Fibroblast of skin of abdomen (primary cell): ENCODE measurements at regions not wholly inside any gene's neighbourhood (a gene's known extent, or its start where the extent isn't known, plus 50 kb on each side); places are given as distances from the start of the nearest gene placed in this dataset.

Experiments used
- DNase-seq: peaks from one replicate; pipeline ENCODE4 v3.0.0-alpha.2; 2013

- DNase-seq, result no peak
Measured at GRCh38 chr18:38587571-38587970, 1022.0 kb upstream of the CELF4 start.

- no peak for DNase-seq
Measured at GRCh38 chr18:38586327-38586726, 1020.7 kb upstream of the CELF4 start.

- DNase-seq, result no peak
Measured at GRCh38 chr18:38579764-38580163, 1014.2 kb upstream of the CELF4 start.

GRCh38 chr18:38576916-38577315, 1011.3 kb upstream of the CELF4 start:
- DNase-seq, result no peak

DNA sequence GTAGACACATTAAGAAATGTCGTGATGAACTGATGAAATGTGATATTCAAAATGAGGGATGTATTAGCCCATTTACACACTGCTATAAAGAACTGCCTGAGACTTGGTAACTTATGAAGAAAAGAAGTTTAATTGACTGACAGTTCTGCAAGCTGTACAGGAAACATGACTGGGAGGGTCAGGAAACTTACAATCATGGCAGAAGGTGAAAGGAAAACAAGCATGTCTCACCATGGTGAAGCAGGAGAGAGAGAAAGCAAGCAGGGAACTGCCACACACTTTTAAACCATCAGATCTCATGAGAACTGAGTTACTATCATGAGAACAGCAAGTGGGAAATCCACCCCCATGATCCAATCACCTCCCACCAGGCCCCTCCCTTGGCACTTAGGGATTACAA, 1010.8 kb upstream of the CELF4 start:
- DNase-seq, result no peak

DNA sequence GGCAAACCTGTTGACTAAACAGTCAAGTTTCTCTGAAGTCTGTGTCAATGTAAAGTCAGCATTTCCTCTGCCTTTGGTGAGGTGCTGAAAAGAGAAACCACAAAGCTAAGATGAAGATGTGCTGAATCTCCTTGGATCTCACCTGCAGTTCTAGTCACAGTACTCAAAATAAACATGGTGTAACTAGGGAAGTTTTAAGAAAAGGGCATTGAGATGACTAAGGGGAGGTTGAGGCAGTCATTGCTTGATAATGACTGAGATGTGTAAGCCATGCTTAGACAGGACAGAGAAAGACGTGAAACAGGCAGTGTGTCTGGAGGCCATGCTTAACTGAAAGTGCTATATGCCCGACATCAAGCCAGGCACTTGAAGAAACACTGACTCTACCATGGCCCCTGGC, 1010.0 kb upstream of the CELF4 start:
- no peak for DNase-seq

- DNase-seq, result no peak
Measured at GRCh38 chr18:38575023-38575422, 1009.4 kb upstream of the CELF4 start.

- no peak for DNase-seq
Measured at GRCh38 chr18:38572554-38573111, 1007.0 kb upstream of the CELF4 start.

DNA sequence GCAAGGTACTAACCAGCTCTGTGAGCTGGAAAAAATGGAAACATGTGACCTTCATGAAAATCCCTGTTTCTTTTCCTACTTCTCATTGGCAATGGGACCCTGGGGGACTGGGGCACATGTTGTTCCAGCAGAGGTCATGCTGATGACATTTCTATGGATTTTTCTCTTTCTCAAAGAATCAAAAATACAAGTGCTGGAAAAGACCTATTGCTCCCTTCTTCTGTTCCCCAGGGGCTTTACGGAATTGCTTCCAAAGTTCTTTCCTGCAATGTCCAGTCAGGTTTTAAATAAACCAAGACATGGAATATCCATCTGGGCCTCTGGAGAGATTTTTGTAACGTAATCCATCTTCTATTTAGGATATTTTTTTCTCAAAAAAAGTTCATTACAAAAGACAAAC, 1006.1 kb upstream of the CELF4 start:
- DNase-seq, result no peak

DNA sequence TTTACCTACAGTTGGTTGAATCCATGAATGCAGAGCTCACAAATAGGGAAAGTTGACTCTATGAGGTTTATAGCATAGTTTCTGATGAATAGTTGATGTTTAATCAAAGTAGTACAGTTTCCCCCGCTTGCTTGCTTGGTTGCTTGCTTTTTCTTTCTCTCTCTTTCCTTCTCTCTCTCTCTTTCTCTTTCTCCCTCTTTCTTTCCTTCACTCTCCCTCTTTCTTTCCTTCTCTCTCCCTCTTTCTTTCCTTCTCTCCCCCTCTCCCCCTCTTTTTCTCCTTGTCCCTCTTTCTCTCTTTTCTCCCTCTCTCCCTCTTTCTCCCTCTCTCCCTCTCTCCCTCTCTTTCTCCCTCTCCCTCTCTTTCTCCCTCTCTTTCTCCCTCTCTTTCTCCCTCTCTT, 999.9 kb upstream of the CELF4 start:
- no peak for DNase-seq

DNA sequence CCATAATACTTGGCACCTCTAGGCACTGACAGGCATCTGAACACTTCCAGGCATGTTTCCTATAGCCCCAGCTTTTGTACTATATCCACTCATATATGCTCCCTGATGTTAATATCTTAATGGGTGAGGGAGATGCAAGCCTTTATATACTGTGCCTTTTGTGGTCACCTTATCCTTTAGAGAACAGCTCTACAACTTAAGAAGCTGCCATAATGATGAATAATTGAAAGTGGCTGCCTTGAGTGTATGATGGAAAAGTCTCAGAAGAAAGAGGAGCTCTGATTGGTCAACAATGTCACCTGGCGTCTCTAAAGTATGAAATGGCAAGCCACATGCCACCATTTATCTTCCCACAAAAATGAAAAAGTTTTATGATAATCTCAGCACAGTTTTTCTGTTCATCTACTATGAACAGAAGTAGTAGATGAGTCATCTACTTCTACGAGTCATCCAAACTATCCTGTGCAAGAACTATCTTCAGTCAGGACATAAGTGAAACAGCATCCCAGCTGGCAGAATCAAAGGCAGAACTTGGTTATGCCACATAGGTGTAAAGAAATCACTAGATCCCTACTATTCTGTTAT, 997.9 kb upstream of the CELF4 start:
- DNase-seq, result no peak

DNA sequence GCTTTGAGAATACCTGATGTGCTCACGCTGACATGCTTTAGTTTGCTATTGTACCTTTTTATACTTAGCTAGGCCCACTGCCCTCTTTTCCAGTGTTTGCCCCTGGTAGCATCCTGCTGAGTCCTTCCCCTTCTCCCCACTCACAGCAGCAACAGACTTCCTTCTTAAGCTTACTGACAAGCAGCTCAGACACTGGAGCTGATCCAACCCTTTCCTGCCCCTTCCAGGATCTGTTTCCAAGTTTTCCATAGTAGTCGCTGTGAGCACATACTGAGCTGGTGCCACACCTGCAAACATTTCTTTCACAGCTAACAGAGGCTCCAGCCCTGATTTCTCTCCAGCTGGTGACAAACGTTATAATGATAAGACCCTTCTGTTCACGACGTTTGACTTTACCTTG, 991.4 kb upstream of the CELF4 start:
- no peak for DNase-seq

DNA sequence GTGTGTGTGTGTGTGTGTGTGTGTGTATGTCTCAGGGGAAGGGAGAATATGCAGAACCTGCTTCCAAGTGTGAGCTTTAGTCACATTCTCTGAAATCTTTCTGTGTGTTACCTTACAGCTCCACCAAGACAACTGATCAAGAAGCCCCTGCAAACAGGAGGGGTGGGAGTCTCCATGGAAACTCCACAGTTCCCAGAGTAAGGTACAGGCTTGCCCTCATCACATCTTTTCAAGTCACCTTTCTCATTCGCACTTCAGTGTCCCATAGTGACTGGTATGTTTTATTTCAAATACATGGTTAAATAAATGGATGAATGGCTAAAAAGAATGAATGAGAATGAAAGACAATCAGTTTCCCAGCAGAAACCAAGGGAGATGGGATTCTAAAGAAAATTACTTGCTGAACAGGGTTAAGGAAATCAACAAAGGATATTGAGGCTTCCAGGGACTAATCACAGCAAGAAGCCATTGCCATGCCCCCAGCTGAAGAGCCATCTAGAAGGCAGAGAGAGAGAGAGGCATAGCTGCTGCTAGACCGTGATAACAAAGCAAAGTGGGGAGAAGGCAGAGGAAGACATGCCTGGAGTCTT, 987.2 kb upstream of the CELF4 start:
- DNase-seq, result no peak

DNA sequence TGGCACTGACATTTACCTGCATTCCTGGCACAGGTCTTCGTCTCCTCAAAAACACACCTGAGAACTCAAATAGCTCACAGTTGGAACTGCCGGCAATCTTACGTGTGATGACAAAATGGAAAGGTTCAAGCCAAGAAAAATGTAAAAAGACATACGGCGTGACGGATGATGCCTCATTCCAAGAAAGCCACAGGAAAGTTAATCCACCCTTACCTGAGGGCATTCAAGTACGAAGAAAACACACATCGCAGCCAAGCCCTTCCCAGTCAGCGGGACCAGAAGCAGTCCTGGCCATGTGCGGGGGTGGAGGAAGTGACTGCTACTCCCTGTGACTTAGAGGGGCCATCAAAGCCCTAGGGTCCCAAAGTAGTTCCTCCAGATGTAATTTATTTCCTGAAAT, 986.3 kb upstream of the CELF4 start:
- no peak for DNase-seq

DNA sequence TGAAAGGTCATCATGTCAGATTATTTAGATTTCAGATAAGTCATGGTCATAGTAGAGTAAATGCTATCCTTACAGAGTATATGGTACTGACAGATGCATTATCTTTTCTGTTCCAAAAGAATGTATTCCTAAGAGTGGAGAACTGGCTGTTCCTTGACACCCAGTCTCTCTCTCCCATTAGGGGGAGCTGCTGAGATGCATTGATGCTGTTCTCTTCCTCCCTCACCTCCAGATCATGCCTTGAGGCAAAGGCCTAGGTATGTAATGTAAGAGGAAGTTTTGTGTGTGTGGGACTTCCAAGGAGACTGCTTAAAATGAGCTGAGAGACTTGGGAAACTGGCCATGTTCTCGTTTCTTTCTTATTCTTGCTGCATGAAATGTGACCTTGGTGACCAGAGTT, 979.5 kb upstream of the CELF4 start:
- DNase-seq, result no peak

DNA sequence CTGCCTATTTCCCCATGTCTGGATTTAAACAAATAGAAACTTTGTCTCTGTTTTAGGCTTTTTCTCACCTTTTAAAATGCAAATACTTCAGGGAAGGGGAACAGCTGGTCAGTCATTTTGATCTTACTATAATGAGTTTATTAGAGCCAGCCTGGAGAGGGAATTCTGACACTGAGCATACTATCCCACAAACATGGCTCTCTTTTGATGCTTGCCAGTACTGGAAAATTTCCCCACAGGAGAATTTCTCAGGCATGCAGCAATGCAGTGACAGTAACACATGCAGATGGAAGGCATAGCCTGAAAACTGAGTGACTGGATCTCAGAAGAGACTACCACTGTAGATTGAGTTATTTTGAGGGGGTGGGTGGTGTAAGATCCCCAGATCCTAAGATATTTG, 974.3 kb upstream of the CELF4 start:
- DNase-seq, result no peak

GRCh38 chr18:38539371-38539770, 973.8 kb upstream of the CELF4 start:
- DNase-seq, result no peak

DNA sequence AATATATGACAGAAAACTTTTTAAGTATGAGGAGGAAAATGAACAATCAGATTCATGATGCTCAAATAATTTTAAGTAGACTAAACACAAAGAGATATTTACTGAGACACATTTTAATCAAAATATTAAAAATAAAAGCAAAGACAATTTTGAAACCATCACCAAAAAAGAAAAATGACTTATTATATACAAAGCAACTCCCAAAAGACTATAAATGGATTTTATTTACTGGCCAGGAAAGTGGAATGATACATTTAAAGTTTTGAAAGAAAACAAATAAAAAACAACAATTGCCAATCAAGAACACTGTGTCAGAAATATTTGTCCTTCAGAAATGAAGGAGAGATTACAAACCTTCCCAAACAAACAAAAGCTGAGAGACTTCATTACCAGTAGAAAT, 968.5 kb upstream of the CELF4 start:
- DNase-seq, result no peak

DNA sequence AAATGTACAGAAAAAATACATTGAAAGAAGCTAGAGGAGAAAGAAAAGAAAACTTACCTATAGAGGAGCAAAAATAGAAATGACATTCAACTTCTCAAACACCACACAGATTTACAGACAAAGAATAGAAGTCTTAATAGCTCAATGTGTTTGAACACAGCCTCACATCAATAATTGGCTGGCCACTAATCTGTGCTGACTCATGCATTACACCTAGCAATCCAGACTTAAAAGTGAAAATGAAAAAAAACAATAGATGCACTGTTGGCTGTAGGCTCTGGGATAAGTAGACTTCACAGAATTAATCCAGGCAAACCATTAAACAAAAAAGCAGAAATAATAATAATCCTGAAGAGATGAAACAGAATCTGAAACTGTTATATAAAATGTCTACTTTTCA, 961.3 kb upstream of the CELF4 start:
- no peak for DNase-seq

- DNase-seq, result no peak
Measured at GRCh38 chr18:38525039-38525438, 959.4 kb upstream of the CELF4 start.

- DNase-seq, result no peak
Measured at GRCh38 chr18:38520786-38521185, 955.2 kb upstream of the CELF4 start.

GRCh38 chr18:38502539-38502938, 936.9 kb upstream of the CELF4 start:
- DNase-seq, result no peak

- DNase-seq, result no peak
Measured at GRCh38 chr18:38497266-38497665, 931.7 kb upstream of the CELF4 start.

DNA sequence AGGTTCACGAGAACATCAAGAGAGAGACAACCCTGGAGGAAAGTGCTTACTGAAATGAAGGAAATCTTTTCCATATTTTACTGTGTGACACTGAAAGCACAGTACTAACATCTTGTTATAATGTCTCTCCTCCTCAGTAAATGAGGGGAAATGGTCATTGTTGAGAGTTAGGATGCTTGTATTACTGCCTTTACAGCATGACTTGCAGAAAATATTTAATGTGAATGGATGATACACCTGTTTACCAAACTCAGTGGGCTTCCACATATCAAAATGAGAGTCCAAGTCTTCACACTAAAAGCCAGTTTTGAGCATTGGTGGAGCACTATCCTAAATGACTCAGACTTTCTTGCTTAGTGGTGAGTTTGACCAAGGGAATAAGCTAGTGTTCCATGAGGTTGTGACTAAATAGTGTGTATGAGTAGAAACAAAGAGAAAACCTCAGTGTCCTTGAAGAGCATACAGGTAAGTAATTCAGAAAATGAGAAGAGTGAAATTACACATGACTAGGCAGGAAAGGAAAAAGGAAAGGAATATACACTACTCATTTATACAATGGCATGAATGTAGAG, 930.7 kb upstream of the CELF4 start:
- no peak for DNase-seq

GRCh38 chr18:38494065-38494464, 928.5 kb upstream of the CELF4 start:
- DNase-seq, result no peak
